HG03442 (cell line): ENCODE measurements at regions not wholly inside any gene's neighbourhood (a gene's known extent, or its start where the extent isn't known, plus 50 kb on each side); places are given as distances from the start of the nearest gene placed in this dataset.
"Not testable (repeated sequence)": the region's sequence is repeated elsewhere in the genome, so short reads cannot be mapped to it uniquely, and the experiment has no call there.

Source experiments
- ATAC-seq: cut with Tn5 transposase; IDR thresholded peaks from one replicate; pipeline ENCODE4 v1.9.1; 2021; ENCODE audit warnings: mild to moderate bottlenecking, moderate library complexity; ENCODE audit not compliant: unreplicated experiment

DNA sequence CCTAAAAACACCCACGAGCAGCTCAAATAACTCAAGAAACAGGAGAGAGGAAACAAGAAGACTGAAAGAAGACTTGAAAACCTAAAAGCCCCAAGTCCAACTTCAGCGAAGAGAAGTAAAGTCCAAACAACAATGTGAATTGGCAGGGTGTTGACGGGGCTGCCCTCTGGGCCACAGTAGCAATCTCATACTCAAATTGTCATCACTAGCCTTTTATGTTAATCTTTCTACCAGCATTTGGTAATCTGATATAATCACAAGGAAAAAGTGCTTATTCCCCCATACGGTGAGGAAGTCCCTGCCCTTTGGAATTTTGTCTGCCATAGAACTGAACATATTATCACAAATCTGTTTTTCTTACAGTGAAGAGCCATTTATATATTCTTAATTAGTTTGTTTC is 51.5 kb upstream of the IFNE start:
- no peak for ATAC-seq

DNA sequence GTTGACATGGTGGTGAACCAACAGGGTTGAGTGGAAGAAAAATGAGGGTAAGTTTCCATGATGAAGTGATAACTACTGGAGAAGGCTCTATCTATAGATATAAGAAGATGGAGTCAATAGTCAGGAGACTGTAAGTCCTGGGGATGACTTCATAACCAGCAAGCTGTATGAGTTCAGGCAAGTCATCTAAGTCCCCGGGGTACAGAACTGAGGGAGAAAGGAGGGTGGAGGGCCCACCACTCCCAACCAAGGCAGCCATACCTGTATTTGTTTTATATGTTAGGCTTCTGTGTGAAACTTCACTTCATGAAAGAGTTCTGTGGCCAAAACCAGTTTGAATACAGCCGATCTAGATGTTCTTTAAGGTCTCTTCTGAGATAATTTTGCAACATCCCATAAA is 53.3 kb upstream of the IFNE start:
- ATAC-seq: no peak

DNA sequence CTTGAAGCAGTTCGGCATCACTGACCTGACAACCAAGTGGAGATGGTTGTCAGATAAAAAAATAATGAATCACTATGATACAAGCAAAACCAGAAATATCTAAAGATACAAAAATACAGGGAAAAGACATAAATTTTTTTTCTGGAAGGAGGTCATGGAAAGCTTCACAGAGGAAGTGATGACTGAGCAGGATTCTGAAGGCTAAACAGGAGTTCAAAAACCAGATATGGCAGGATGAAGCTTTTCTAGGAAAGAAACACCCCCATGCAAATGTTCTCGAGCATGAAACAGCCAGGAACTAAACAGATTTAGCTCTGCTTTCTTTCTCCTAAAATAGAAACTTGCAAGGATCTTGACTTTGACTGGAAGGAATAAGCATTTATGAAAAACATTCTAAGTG is 60.7 kb upstream of the IFNE start:
- ATAC-seq: no peak

GRCh38 chr9:21543187-21543586 is 61.1 kb upstream of the IFNE start:
- ATAC-seq: no peak

- not testable (repeated sequence) for ATAC-seq
Observed at GRCh38 chr9:21543816-21544215, 61.7 kb upstream of the IFNE start.

DNA sequence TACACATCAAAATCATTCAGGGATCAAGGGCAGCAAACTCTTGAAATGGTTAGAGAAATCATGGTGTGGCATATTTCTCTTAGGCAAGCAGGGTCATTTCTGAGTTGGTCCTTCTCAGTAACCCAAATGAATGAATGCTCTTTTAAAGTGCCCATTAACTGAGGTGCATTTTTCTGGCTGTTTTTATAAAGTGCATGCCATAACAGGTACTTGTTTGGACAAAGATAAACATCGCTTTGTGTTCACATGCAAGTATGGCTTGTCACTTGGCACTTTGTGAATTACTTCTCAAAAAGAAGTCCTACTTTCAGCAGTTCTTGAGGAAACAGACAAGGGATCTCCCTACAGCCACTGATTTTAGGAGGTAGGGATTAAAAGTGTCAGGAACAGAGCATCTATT is 64.8 kb upstream of the IFNE start:
- no peak for ATAC-seq

DNA sequence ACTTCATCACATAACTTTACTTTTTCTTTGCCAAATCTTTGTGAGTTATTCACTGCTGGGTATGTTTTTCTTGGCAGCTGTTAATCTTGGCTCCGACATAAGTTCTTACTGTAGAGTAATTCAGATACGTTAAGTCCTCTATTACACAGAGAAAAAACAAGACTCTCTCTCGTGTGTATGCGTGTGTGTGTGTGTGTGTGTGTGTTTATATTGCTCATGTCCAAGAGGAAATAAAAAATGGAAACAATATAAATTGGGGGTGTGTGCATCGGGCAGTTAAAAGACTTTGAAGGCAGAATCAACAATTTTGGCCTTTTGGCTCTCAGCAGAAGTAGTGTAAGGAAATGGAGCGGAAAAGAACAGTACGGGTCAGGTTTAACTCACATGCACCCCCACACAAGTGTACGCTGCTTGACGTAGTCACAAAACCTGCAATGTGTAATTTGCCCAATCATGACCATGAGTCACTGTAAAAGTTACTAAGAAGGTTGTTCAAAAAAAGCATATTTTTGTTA is 67.2 kb upstream of the IFNE start:
- ATAC-seq: no peak

DNA sequence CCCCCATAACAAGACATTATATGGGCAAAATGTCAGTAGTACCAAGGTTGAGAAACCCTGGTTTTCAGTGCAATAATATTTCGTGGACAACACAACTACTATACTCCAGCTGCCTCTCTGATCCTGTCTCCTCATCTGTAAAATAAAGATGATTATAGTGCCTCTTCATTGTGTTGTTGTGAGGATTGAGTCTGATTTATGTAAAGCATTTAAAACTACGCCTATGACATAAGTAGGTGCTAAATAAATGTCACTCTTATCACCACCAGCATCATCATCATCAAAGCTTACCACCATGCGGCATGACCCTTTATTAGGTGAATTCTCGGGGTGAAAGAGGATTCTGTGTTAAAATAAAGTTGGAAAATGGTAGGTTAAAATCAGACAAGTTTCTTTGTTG is 67.8 kb upstream of the IFNE start:
- no peak for ATAC-seq

- no peak for ATAC-seq
Observed at GRCh38 chr9:21550392-21550791, 68.3 kb upstream of the IFNE start.

- ATAC-seq: no peak
Observed at GRCh38 chr9:21551401-21551800, 69.3 kb upstream of the IFNE start.

GRCh38 chr9:21552244-21553170 is 70.4 kb upstream of the IFNE start:
- ATAC-seq: no peak

- no peak for ATAC-seq
Observed at GRCh38 chr9:21553441-21553840, 71.3 kb upstream of the IFNE start.

DNA sequence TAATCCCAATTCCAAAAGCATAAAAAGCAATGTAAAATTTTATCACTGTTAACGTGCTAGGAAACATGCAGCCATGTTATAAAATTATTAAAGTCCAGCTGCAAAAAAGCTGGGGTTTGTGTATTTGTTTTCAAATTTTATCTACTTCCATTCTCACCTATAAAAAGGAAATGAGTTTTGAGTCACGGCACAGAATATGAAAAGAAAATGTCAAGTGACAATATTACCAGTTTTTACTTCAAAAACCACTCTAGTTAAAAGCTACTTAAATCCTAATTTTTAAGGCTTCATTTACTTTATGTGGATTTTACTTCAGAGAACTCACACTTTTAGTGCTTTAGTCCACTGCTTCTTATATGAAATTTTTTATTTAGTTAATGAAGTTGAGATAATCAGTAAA is 72.7 kb upstream of the IFNE start:
- no peak for ATAC-seq

GRCh38 chr9:21555911-21556310 is 73.8 kb upstream of the IFNE start:
- no peak for ATAC-seq

GRCh38 chr9:21556581-21557427 is 74.7 kb upstream of the IFNE start:
- no peak for ATAC-seq

DNA sequence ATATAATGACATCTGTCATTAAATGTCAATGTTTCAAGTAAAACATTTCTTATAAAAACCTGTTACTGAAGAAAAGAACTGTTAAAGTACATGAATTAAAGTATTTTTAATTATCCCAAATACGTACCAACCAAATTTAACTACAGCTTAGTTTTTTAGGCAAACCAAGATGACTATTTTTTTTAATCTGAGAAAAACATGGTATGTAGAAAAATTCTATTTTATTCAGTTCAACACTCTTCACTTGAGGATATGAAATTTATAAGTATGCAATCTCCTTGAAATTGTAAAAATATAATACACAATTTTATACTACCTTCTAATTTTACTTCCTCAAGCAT is 75.3 kb upstream of the IFNE start:
- no peak for ATAC-seq

DNA sequence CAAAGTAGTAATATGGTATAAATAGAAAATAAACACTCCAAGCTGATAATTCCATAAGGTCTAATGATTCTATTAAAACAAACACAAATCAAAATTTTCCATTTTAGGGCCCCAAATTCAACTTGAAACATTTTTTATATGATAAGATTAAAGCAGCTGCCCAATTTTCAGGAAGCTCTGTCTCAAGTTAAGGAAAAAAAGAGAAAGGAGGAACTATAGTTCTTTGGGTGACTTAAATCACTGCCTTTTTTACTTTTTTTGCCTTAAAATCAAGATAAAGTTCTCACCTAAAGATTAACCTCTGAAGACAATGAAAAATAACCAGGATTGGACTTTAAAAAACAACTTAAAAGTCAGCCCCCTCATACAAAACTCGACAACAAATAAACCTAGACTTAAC is 76.0 kb upstream of the IFNE start:
- ATAC-seq: no peak

GRCh38 chr9:21558615-21559401 is 76.7 kb upstream of the IFNE start:
- ATAC-seq: peak; percentile 18

DNA sequence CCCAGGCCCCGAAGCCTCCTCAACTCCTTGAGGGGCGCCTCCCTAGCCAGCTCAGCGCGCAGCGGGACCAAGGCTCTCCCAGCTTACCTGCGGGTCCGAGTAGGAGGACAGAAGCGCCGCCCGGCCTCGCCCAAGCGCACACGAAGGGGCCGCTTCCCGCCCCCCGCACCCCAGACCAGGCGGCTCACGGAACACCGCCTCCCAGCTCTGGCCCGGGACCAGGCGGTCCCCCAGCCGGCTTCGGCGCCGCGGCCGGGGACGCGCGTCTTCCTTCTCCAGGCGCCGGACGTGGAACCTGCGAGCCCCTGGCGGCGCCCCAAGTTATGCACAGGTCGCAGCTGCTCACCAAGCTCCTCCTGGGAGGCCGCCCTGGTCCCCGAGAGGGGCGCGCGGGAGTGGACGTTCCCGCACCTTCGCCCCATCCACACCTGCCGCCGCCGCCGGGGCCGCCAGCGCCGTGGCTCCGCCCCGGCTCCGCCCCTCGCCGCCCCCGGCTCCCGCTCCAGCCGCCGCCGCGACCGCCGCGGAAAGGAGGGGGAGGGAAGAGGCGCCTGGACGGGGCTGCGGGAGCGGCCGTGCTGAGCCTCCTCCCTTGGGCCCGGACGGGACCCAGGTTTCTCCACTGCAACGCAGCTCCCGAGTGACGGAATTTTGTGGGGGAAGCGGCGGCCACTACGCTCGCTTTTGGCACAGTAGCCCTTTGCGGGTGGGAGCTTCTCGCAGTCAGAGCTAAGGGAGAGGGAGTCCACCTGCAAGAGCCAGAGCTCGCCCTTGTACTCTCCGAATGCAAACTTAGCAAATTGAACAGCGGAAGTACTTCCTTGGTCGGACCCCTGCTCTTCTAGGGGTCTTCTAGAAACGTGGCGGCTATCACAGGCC is 77.5 kb upstream of the IFNE start:
- ATAC-seq: peak; percentile 70

GRCh38 chr9:21560281-21560745 is 78.2 kb upstream of the IFNE start:
- no peak for ATAC-seq
